H9 (cell line): ENCODE measurements at regions not wholly inside any gene's neighbourhood (a gene's known extent, or its start where the extent isn't known, plus 50 kb on each side); places are given as distances from the start of the nearest gene placed in this dataset.
A peak's percentile ranks its signal among the peaks of the same experiment; 100 is the strongest.

Experiments
- DNase-seq: peaks from one replicate; pipeline ENCODE4 v3.0.0-alpha.2; 2017
- H2AFZ ChIP-seq: one replicate; pipeline ENCODE4 v1.6.1; 2013; ENCODE audit warnings: mild to moderate bottlenecking, low read length, control low read depth, moderate library complexity
- H2AK5ac ChIP-seq: 2 replicates; pipeline ENCODE4 v1.6.1; 2013; ENCODE audit warnings: low read length, control low read depth, mixed read lengths; ENCODE audit not compliant: insufficient read length
- H2BK120ac ChIP-seq: one replicate; pipeline ENCODE4 v1.6.1; 2013; ENCODE audit warnings: low read depth, mild to moderate bottlenecking, low read length, control low read depth, inconsistent platforms; ENCODE audit not compliant: poor library complexity, severe bottlenecking
- H2BK12ac ChIP-seq: 2 replicates; pipeline ENCODE4 v1.6.1; 2013; ENCODE audit warnings: low read length, control low read depth, mixed read lengths, low read depth; ENCODE audit not compliant: insufficient read length
- H2BK15ac ChIP-seq: 2 replicates; pipeline ENCODE4 v1.6.1; 2013; ENCODE audit warnings: low read depth, low read length, control low read depth
- H2BK20ac ChIP-seq: one replicate; pipeline ENCODE4 v1.6.1; 2013; ENCODE audit warnings: low read depth, mild to moderate bottlenecking, low read length, control low read depth, inconsistent platforms; ENCODE audit not compliant: poor library complexity, severe bottlenecking
- H2BK5ac ChIP-seq: 2 replicates; pipeline ENCODE4 v1.6.1; 2013; ENCODE audit warnings: low read length, control low read depth, mixed read lengths; ENCODE audit not compliant: insufficient read length
- H3K14ac ChIP-seq: 2 replicates; pipeline ENCODE4 v1.6.1; 2013; ENCODE audit warnings: low read length, control low read depth; ENCODE audit not compliant: insufficient read depth
- H3K18ac ChIP-seq: 2 replicates; pipeline ENCODE4 v1.6.1; 2013; ENCODE audit warnings: low read depth, mild to moderate bottlenecking, mixed read lengths, low read length, control low read depth; ENCODE audit not compliant: insufficient read length
- H3K23ac ChIP-seq: 2 replicates; pipeline ENCODE4 v1.6.1; 2013; ENCODE audit warnings: low read length, control low read depth, mixed read lengths, low read depth; ENCODE audit not compliant: insufficient read length
- H3K23me2 ChIP-seq: 2 replicates; pipeline ENCODE4 v1.6.1; 2013; ENCODE audit warnings: low read depth, mild to moderate bottlenecking, mixed read lengths, low read length, control low read depth; ENCODE audit not compliant: insufficient read length, poor library complexity, severe bottlenecking
- H3K27ac ChIP-seq: 2 replicates; pipeline ENCODE4 v1.5.1; 2013; ENCODE audit warnings: low read length, control low read depth, mixed read lengths, low read depth; ENCODE audit not compliant: insufficient read length
- H3K27me3 ChIP-seq: 2 replicates; pipeline ENCODE4 v1.6.1; 2013; ENCODE audit warnings: low read length, control low read depth, inconsistent platforms; ENCODE audit not compliant: insufficient read depth
- H3K4ac ChIP-seq: 2 replicates; pipeline ENCODE4 v1.6.1; 2013; ENCODE audit warnings: low read depth, mild to moderate bottlenecking, control low read depth, inconsistent platforms, low read length, moderate library complexity
- H3K4me1 ChIP-seq: 2 replicates; pipeline ENCODE4 v1.6.1; 2013; ENCODE audit warnings: low read length, control low read depth, inconsistent platforms; ENCODE audit not compliant: insufficient read depth
- H3K4me2 ChIP-seq: 2 replicates; pipeline ENCODE4 v1.6.1; 2013; ENCODE audit warnings: low read length, control low read depth, mixed read lengths; ENCODE audit not compliant: insufficient read length, insufficient read depth
- H3K56ac ChIP-seq: 2 replicates; pipeline ENCODE4 v1.6.1; 2013; ENCODE audit warnings: low read depth, mild to moderate bottlenecking, mixed read lengths, low read length, control low read depth; ENCODE audit not compliant: insufficient read length
- H3K79me1 ChIP-seq: 2 replicates; pipeline ENCODE4 v1.6.1; 2013; ENCODE audit warnings: low read depth, mild to moderate bottlenecking, moderate library complexity, low read length, control low read depth, inconsistent platforms; ENCODE audit not compliant: insufficient read depth, poor library complexity, severe bottlenecking
- H3K79me2 ChIP-seq: 2 replicates; pipeline ENCODE4 v1.6.1; 2013; ENCODE audit warnings: low read length, control low read depth, inconsistent platforms; ENCODE audit not compliant: insufficient read depth
- H3K9ac ChIP-seq: 2 replicates; pipeline ENCODE4 v1.6.1; 2013; ENCODE audit warnings: low read length, control low read depth, mixed read lengths; ENCODE audit not compliant: insufficient read length; ENCODE audit errors: extremely low read depth
- H3K9me3 ChIP-seq: one replicate; pipeline ENCODE4 v1.6.1; 2013; ENCODE audit warnings: low read depth, low read length, inconsistent platforms; ENCODE audit not compliant: control insufficient read depth
- H3T11ph ChIP-seq: one replicate; pipeline ENCODE4 v1.6.1; 2013; ENCODE audit warnings: mild to moderate bottlenecking, low read length, control low read depth, inconsistent platforms
- H4K20me1 ChIP-seq: one replicate; pipeline ENCODE4 v1.6.1; 2013; ENCODE audit not compliant: control insufficient read depth, insufficient read length, insufficient read depth
- H4K5ac ChIP-seq: 2 replicates; pipeline ENCODE4 v1.6.1; 2013; ENCODE audit warnings: low read depth, mild to moderate bottlenecking, mixed read lengths, low read length, control low read depth; ENCODE audit not compliant: insufficient read length
- H4K8ac ChIP-seq: replicated peaks from 2 replicates; pipeline ENCODE4 v1.6.1; 2013; ENCODE audit warnings: low read length, control low read depth, mixed read lengths, low read depth; ENCODE audit not compliant: insufficient read length
- H4K91ac ChIP-seq: 2 replicates; pipeline ENCODE4 v1.6.1; 2013; ENCODE audit warnings: low read depth, mild to moderate bottlenecking, moderate library complexity, mixed read lengths, low read length, control low read depth; ENCODE audit not compliant: insufficient read length
- H3K27ac Mint-ChIP-seq, 3 experiments: 2 replicates in 2 of 3; 3 replicates in 1 of 3; pipeline ENCODE4 v1.8.0; 2020 to 2021; ENCODE audit warnings: mixed read lengths in 3 of 3, mild to moderate bottlenecking in 1 of 3, moderate library complexity in 1 of 3
- H3K27me3 Mint-ChIP-seq: 2 replicates; pipeline ENCODE4 v1.8.0; 2021; ENCODE audit warnings: low read depth, mild to moderate bottlenecking, moderate library complexity, mixed read lengths
- H3K36me3 Mint-ChIP-seq, 3 experiments: 2 replicates in 2 of 3; 3 replicates in 1 of 3; pipeline ENCODE4 v1.8.0; 2020 to 2021; ENCODE audit warnings: low read depth in 3 of 3, mixed read lengths in 3 of 3; ENCODE audit not compliant: insufficient read depth in 1 of 3
- H3K4me1 Mint-ChIP-seq, 2 experiments: 2 replicates each; pipeline ENCODE4 v1.8.0; 2020; ENCODE audit warnings: mixed read lengths in 2 of 2
- H3K4me3 Mint-ChIP-seq, 2 experiments: 2 replicates in 1 of 2; 3 replicates in 1 of 2; pipeline ENCODE4 v1.8.0; 2020 to 2021; ENCODE audit warnings: mild to moderate bottlenecking in 2 of 2, mixed read lengths in 2 of 2, moderate library complexity in 1 of 2
- H3K9me3 Mint-ChIP-seq, 2 experiments: 2 replicates in 1 of 2; 3 replicates in 1 of 2; pipeline ENCODE4 v1.8.0; 2020; ENCODE audit warnings: mild to moderate bottlenecking in 2 of 2, mixed read lengths in 2 of 2, moderate library complexity in 1 of 2
- CTCF ChIP-seq: fragments of 200-600 bp; sonication (generic); conservative IDR thresholded peaks from 3 replicates; pipeline ENCODE4 v1.8.0; 2021; ENCODE audit warnings: antibody characterized with exemption, mild to moderate bottlenecking
- WGBS: extraction: QIAGEN DNeasy Blood & Tissue Kit; methylation state at CpG from one replicate; pipeline ENCODE4 v1.1.7; 2013; ENCODE audit warnings: missing lambda C conversion rate, low lambda C conversion rate, mixed read lengths; ENCODE audit not compliant: insufficient read length; ENCODE audit errors: extremely low coverage; 5-methylcytosine and 5-hydroxymethylcytosine counted together

- Mint-ChIP-seq H3K36me3 (peaks cover 0 to 14% (median 5%) of the 10 kb centered on the region in 3 experiments; a peak in 5 of 7 replicates), H3K9me3 (peaks cover 6% of the 10 kb centered on the region in 2 experiments), H3K27ac (peak overlapping the region in 1 of 3 experiments; percentile 37; a peak in 1 of 7 replicates), H3K27me3 (no peaks in the 10 kb centered on the region; the same call in 1 of the 2 replicates), H3K4me3 (no peak overlapping the region), H3K4me1 (peaks cover 55 to 60% of the 10 kb centered on the region in 2 experiments)
- H3K23me2 ChIP-seq = no peaks in the 10 kb centered on the region
- H3K79me1 ChIP-seq = no peaks in the 10 kb centered on the region
- no peaks in the 10 kb centered on the region for H3K27me3 ChIP-seq
- no peaks in the 10 kb centered on the region for H3K9me3 ChIP-seq
- no peak overlapping the region for H4K5ac ChIP-seq
- no peak overlapping the region for H3K56ac ChIP-seq
- no CpG with 5 or more reads among the region's 2 CpGs for WGBS
- no peak overlapping the region for H2BK120ac ChIP-seq
- no peak for DNase-seq
- H4K91ac ChIP-seq = no peak overlapping the region
- H2AFZ ChIP-seq = no peak overlapping the region
- no peak overlapping the region for H3K14ac ChIP-seq
- no peak overlapping the region for H3K4me2 ChIP-seq
- no peak overlapping the region for H2BK20ac ChIP-seq
- H2BK12ac ChIP-seq = no peak overlapping the region
- no peak overlapping the region for H2AK5ac ChIP-seq
- H3T11ph ChIP-seq = no peak overlapping the region
- no peaks in the 10 kb centered on the region for H3K79me2 ChIP-seq
- no peaks in the 10 kb centered on the region for H4K20me1 ChIP-seq
- no peak overlapping the region for H3K4ac ChIP-seq
- no peak for TF ChIP-seq CTCF
- H3K27ac ChIP-seq = no peak overlapping the region
- peaks cover 10% of the 10 kb centered on the region; the same call in 1 of the 2 replicates for H3K4me1 ChIP-seq
- H2BK15ac ChIP-seq = no peak overlapping the region
- no peak overlapping the region for H2BK5ac ChIP-seq
- H4K8ac ChIP-seq = no peak overlapping the region
- H3K23ac ChIP-seq = no peak overlapping the region
- H3K9ac ChIP-seq = no peak overlapping the region
- no peak overlapping the region for H3K18ac ChIP-seq
Measured at GRCh38 chr14:66009089-66009488, 477.1 kb upstream of the CCDC196 start.
